G401.6 (cell line): ENCODE measurements at regions not wholly inside any gene's neighbourhood (a gene's known extent, or its start where the extent isn't known, plus 50 kb on each side); places are given as distances from the start of the nearest gene placed in this dataset.

ENCODE experiments used
- FAIRE-seq: peaks from 2 replicates; lab custom pipeline; 2012; peaks lifted over from hg19 to GRCh38; lab: Jason Lieb, UNC

- no peak for FAIRE-seq
Measured at GRCh38 chr6:105488516-105489215, 85.8 kb upstream of the PREP start.

- no peak for FAIRE-seq
Measured at GRCh38 chr6:105487040-105487790, 84.3 kb upstream of the PREP start.

- no peak for FAIRE-seq
Measured at GRCh38 chr6:105485456-105485855, 82.6 kb upstream of the PREP start.

- FAIRE-seq: no peak
Measured at GRCh38 chr6:105484238-105485161, 81.6 kb upstream of the PREP start.

- FAIRE-seq: no peak
Measured at GRCh38 chr6:105483492-105483891, 80.6 kb upstream of the PREP start.

GRCh38 chr6:105482921-105483320 lies 80.0 kb upstream of the PREP start:
- FAIRE-seq: no peak

GRCh38 chr6:105482227-105482844 lies 79.5 kb upstream of the PREP start:
- no peak for FAIRE-seq

- FAIRE-seq: no peak
Measured at GRCh38 chr6:105476978-105477377, 74.1 kb upstream of the PREP start.

- no peak for FAIRE-seq
Measured at GRCh38 chr6:105474234-105474633, 71.4 kb upstream of the PREP start.

GRCh38 chr6:105469946-105470345 lies 67.1 kb upstream of the PREP start:
- no peak for FAIRE-seq

GRCh38 chr6:105468850-105469249 lies 66.0 kb upstream of the PREP start:
- no peak for FAIRE-seq

- FAIRE-seq: no peak
Measured at GRCh38 chr6:105460860-105461259, 58.0 kb upstream of the PREP start.

GRCh38 chr6:105459864-105460263 lies 57.0 kb upstream of the PREP start:
- FAIRE-seq: no peak

GRCh38 chr6:105459049-105459448 lies 56.2 kb upstream of the PREP start:
- FAIRE-seq: no peak

GRCh38 chr6:105458551-105458950 lies 55.7 kb upstream of the PREP start:
- no peak for FAIRE-seq

GRCh38 chr6:105458084-105458483 lies 55.2 kb upstream of the PREP start:
- FAIRE-seq: no peak

GRCh38 chr6:105453968-105454367 lies 51.1 kb upstream of the PREP start:
- FAIRE-seq: no peak

- no peak for FAIRE-seq
Measured at GRCh38 chr6:105452924-105453756, 50.3 kb upstream of the PREP start.
